Calu3 (cell line): ENCODE measurements at regions not wholly inside any gene's neighbourhood (a gene's known extent, or its start where the extent isn't known, plus 50 kb on each side); places are given as distances from the start of the nearest gene placed in this dataset.

Experiments used
- BruUV-seq: library from RNA; stranded (reverse); fragments of 400-500 nt; replicated peaks from 2 replicates; lab custom pipeline; 2021; lab: Mats Ljungman, UMichigan
- CTCF ChIA-PET: fragments of 300-600 bp; sonication (Branson Sonifier 250); formaldehyde crosslinking; loops from one replicate; lab custom pipeline; 2022; ENCODE audit warnings: antibody characterized with exemption; lab: Charles Lee
- DNase-seq: peaks from one replicate; pipeline ENCODE4 v3.0.0; 2022
- H3K27ac Mint-ChIP-seq: one replicate; pipeline ENCODE4 v1.8.0; 2022; ENCODE audit warnings: mixed read lengths; ENCODE audit not compliant: unreplicated experiment
- H3K27me3 Mint-ChIP-seq: one replicate; pipeline ENCODE4 v1.8.0; 2022; ENCODE audit warnings: mixed read lengths; ENCODE audit not compliant: unreplicated experiment
- H3K36me3 Mint-ChIP-seq: one replicate; pipeline ENCODE4 v1.8.0; 2022; ENCODE audit warnings: mild to moderate bottlenecking, moderate library complexity, mixed read lengths; ENCODE audit not compliant: insufficient read depth, unreplicated experiment
- H3K4me1 Mint-ChIP-seq: one replicate; pipeline ENCODE4 v1.8.0; 2022; ENCODE audit warnings: mild to moderate bottlenecking, low read depth, mixed read lengths; ENCODE audit not compliant: unreplicated experiment
- H3K4me3 Mint-ChIP-seq: one replicate; pipeline ENCODE4 v1.8.0; 2022; ENCODE audit warnings: mild to moderate bottlenecking, low read depth, moderate library complexity, mixed read lengths; ENCODE audit not compliant: unreplicated experiment
- H3K9me3 Mint-ChIP-seq: one replicate; pipeline ENCODE4 v1.8.0; 2022; ENCODE audit warnings: low read depth, mixed read lengths; ENCODE audit not compliant: unreplicated experiment
- CTCF ChIP-seq: fragments of 200-600 bp; IDR thresholded peaks from one replicate; pipeline ENCODE4 v1.8.0; 2022; ENCODE audit warnings: antibody characterized with exemption; ENCODE audit not compliant: unreplicated experiment
- intact Hi-C: fragments of 100-400 bp; cut with micrococcal nuclease; formaldehyde crosslinking; loops from one replicate; pipeline ENCODE4 v1.10.0; 2022; ENCODE audit not compliant: unreplicated experiment

GRCh38 chr9:18023332-18023731 lies 444.5 kb downstream of the SH3GL2 start:
- Mint-ChIP-seq H3K4me3 (no peak overlapping the region), H3K36me3 (no peaks in the 10 kb centered on the region), H3K9me3 (no peaks in the 10 kb centered on the region), H3K27me3 (no peaks in the 10 kb centered on the region), H3K4me1 (no peaks in the 10 kb centered on the region), H3K27ac (no peak overlapping the region)
- no TSS peak for BruUV-seq
- CTCF ChIA-PET, result interaction anchor here (1.0 kb wide), 1 partner anchor 30 kb away, joined by 3 read pairs; no protein-coding TSS in a partner anchor
- no peak for DNase-seq
- intact Hi-C loops, result no loop called here
- no peak for TF ChIP-seq CTCF

GRCh38 chr9:18032636-18033035 lies 441.3 kb upstream of the ADAMTSL1 start:
- CTCF ChIA-PET, result interaction anchor here (0.5 kb wide), 1 partner anchor 1074 kb away, joined by 3 read pairs; no protein-coding TSS in a partner anchor
- TF ChIP-seq CTCF, result no peak
- no peaks in the 10 kb centered on the region for H3K9me3 Mint-ChIP-seq
- no peak overlapping the region for H3K4me3 Mint-ChIP-seq
- intact Hi-C loops, result no loop called here
- H3K36me3 Mint-ChIP-seq, result no peaks in the 10 kb centered on the region
- H3K4me1 Mint-ChIP-seq, result no peaks in the 10 kb centered on the region
- H3K27ac Mint-ChIP-seq, result no peak overlapping the region
- H3K27me3 Mint-ChIP-seq, result no peaks in the 10 kb centered on the region
- no peak for DNase-seq
- BruUV-seq, result no TSS peak

- no peak for TF ChIP-seq CTCF
- H3K27me3 Mint-ChIP-seq, result no peaks in the 10 kb centered on the region
- H3K4me3 Mint-ChIP-seq, result no peak overlapping the region
- intact Hi-C loops, result no loop called here
- no peak for DNase-seq
- no peaks in the 10 kb centered on the region for H3K4me1 Mint-ChIP-seq
- H3K27ac Mint-ChIP-seq, result no peak overlapping the region
- no peaks in the 10 kb centered on the region for H3K9me3 Mint-ChIP-seq
- CTCF ChIA-PET, result no interaction called here
- no peaks in the 10 kb centered on the region for H3K36me3 Mint-ChIP-seq
- no TSS peak for BruUV-seq
These were observed 437.3 kb upstream of the ADAMTSL1 start for GRCh38 chr9:18036422-18037187.

GRCh38 chr9:18037981-18038380 lies 436.0 kb upstream of the ADAMTSL1 start:
- Mint-ChIP-seq H3K4me1 (no peaks in the 10 kb centered on the region), H3K27ac (no peak overlapping the region), H3K9me3 (no peaks in the 10 kb centered on the region), H3K27me3 (no peaks in the 10 kb centered on the region), H3K4me3 (no peak overlapping the region), H3K36me3 (no peaks in the 10 kb centered on the region)
- no peak for DNase-seq
- intact Hi-C loops, result no loop called here
- CTCF ChIA-PET, result no interaction called here
- BruUV-seq, result no TSS peak
- no peak for TF ChIP-seq CTCF
